ENCODE measurements at regions not wholly inside any gene's neighbourhood (a gene's known extent, or its start where the extent isn't known, plus 50 kb on each side); places are given as distances from the start of the nearest gene placed in this dataset.

DNA sequence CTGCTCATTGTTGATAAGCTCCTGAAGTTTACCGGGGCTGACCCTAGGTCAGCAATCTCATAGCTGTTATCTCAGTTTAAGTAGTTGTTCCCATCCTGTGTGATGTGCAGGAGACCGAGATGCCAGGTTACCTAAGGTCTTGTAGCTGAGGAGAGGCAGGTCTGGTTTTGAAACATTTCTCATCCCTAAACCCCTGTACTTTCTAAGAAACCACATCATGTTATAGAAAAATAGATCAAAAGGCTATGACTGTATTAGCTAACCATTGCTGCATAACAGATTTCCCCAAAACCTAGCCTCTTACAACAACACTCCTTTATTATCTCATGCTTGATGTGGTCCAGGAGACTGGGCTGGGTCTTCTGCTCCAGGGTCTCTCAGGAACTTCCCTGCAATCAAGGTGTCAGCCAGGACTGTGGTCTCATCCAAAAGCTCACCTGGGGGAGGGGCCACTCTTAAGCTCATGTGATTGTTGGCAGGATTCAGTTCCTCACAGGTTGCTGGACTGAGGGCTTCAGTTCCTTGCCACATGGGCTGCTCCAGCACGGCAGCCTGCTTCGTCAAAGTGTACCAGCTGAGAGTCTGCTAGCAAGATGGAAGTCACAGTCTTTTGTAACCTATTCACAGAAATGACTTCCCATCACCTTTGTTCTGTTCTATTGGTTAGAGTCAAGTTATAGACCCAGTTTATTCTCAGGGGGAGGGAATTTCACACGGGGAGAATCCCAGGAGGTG, 60.9 kb upstream of the CLCN4 start:
- TF ChIP-seq CTCF (conservative IDR thresholded peaks at IDR 0.05) (no peak), ZFX (IDR thresholded peaks at IDR 0.05) (no peak)
